Cardiac muscle cell (in vitro differentiated cells and primary cell): ENCODE measurements at regions not wholly inside any gene's neighbourhood (a gene's known extent, or its start where the extent isn't known, plus 50 kb on each side); places are given as distances from the start of the nearest gene placed in this dataset.
"Not testable (repeated sequence)": the region's sequence is repeated elsewhere in the genome, so short reads cannot be mapped to it uniquely, and the experiment has no call there.

Experiments used
- DNase-seq, 2 donors: peaks; one replicate each; pipeline versions ENCODE4 v3.0.0 to v3.0.0-alpha.2; 2010 to 2017; ENCODE audit warnings: low read depth in 1 of 2, low spot score in 1 of 2
- H3K27ac ChIP-seq: fragments of 200-600 bp; sonication (generic); 2 replicates; pipeline ENCODE4 v1.5.1; 2016
- H3K27me3 ChIP-seq: fragments of 200-600 bp; sonication (generic); 2 replicates; pipeline ENCODE4 v1.6.0; 2016; ENCODE audit warnings: control low read depth
- H3K36me3 ChIP-seq: fragments of 200-600 bp; sonication (generic); 2 replicates; pipeline ENCODE4 v1.5.1; 2016; ENCODE audit warnings: control low read depth
- H3K4me1 ChIP-seq: fragments of 200-600 bp; sonication (generic); 2 replicates; pipeline ENCODE4 v1.8.1; 2017; ENCODE audit warnings: low read depth, mild to moderate bottlenecking, mixed run types
- H3K4me3 ChIP-seq: fragments of 200-600 bp; sonication (generic); 2 replicates; pipeline ENCODE4 v1.5.1; 2016; ENCODE audit warnings: mild to moderate bottlenecking
- H3K9me3 ChIP-seq: fragments of 200-600 bp; sonication (generic); 2 replicates; pipeline ENCODE4 v1.5.1; 2017; ENCODE audit warnings: low read depth, mild to moderate bottlenecking, control low read depth
- CTCF ChIP-seq: IDR thresholded peaks from 2 replicates; pipeline ENCODE4 v1.5.1; 2012; ENCODE audit warnings: low read depth, mild to moderate bottlenecking, low read length

GRCh38 chr1:200488375-200489165 lies 78.7 kb upstream of the ZNF281 start:
- H3K36me3 ChIP-seq, result no peaks in the 10 kb centered on the region
- H3K27me3 ChIP-seq, result no peaks in the 10 kb centered on the region
- H3K27ac ChIP-seq, result no peak overlapping the region
- peak; percentile 83 for TF ChIP-seq CTCF
- H3K4me3 ChIP-seq, result no peak overlapping the region
- DNase-seq, result peak; percentile 76 to 89
- H3K9me3 ChIP-seq, result no peaks in the 10 kb centered on the region
- no peaks in the 10 kb centered on the region for H3K4me1 ChIP-seq

DNA sequence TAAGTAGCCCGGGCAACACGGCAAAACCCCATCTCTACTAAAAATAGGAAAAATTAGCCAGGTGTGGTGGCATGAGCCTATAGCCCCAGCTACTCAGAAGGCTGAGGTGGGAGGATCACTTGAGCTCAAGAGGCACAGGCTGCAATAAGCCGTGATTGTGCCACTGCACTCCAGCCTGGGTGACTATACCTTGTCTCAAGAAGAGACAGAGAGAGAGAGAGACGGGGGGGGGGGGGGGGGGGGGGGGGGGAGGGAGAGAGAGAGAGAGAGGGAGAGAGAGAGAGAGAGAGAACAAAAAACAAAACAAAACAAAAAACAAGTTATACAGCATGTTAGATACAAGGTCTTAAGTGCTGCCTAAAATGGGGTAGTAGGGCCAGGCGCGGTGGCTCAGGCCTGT lies 77.8 kb upstream of the ZNF281 start:
- DNase-seq, result peak in 1 of 2 donors; percentile 8
- no peak for TF ChIP-seq CTCF
- Histone ChIP-seq H3K4me3 (no peak overlapping the region), H3K36me3 (no peaks in the 10 kb centered on the region), H3K9me3 (no peaks in the 10 kb centered on the region), H3K27me3 (no peaks in the 10 kb centered on the region), H3K4me1 (no peaks in the 10 kb centered on the region), H3K27ac (no peak overlapping the region)

DNA sequence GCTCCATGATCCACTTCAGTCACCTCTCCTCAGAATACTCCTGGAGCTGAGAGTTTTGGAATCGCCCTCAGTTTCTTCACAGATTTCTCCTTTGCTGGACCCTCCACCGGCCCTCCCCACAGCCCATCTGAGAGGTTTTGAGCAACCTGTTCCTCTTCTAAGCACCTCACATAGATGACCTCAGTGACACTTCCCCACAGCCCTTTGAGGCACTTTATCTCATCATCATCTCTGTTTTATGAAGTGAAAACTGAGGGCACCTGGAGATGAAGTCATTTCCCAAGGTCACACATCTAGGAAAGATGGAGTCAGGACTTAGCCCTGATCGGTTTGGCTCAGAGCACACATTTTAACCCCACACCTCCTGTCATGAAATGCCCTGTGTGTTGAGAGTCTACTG lies 76.8 kb upstream of the ZNF281 start:
- DNase-seq, result no peak
- H3K9me3 ChIP-seq, result no peaks in the 10 kb centered on the region
- no peak overlapping the region for H3K4me3 ChIP-seq
- no peaks in the 10 kb centered on the region for H3K36me3 ChIP-seq
- no peaks in the 10 kb centered on the region for H3K27me3 ChIP-seq
- no peak for TF ChIP-seq CTCF
- no peaks in the 10 kb centered on the region for H3K4me1 ChIP-seq
- no peak overlapping the region for H3K27ac ChIP-seq

GRCh38 chr1:200484438-200484946 lies 74.7 kb upstream of the ZNF281 start:
- H3K36me3 ChIP-seq, DNase-seq, H3K4me3 ChIP-seq: not testable (repeated sequence)

DNA sequence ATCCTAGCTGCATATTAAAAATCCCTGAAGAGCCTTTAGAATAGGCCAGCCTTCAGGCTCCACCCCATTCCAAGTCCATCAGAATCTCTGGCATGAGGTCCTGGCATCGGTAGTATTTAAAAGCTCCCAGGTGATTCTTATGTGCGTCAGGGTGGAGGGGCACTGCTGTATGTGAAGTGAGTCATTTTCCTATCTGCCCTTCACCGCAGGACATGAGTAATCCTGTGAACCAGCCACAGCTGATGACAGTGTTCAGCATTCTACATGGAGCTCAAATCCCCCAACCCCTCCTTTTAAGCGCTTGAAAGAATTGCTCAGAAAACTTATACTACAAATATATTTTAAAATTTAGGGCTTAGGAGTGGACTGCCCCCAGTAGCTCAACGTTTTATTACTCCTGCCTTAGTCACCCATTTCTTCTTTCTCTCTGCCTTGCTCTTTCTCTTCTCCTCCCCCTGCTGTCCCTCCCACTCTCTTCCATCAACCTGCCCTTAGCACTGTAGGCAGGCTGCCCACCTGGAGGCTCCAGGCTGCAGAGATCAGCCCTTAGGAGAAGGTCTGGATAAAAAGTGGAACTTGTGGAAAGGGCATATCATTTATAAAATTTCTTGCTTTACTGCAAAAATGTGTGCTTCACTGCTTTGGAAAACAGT lies 73.8 kb upstream of the ZNF281 start:
- Histone ChIP-seq H3K9me3 (no peaks in the 10 kb centered on the region), H3K4me1 (no peaks in the 10 kb centered on the region), H3K27ac (no peak overlapping the region), H3K36me3 (no peaks in the 10 kb centered on the region), H3K4me3 (no peak overlapping the region), H3K27me3 (no peaks in the 10 kb centered on the region)
- TF ChIP-seq CTCF, result no peak
- DNase-seq, result peak; percentile 8 to 93

More at GRCh38 chr1:200484438-200484946, 74.7 kb upstream of the ZNF281 start:
- not testable (repeated sequence) for H3K27ac ChIP-seq, H3K4me1 ChIP-seq, H3K9me3 ChIP-seq, H3K27me3 ChIP-seq

GRCh38 chr1:200480964-200481363 lies 71.1 kb upstream of the ZNF281 start:
- no peak for TF ChIP-seq CTCF
- no peak overlapping the region for H3K4me3 ChIP-seq
- H3K27ac ChIP-seq, result no peak overlapping the region
- H3K27me3 ChIP-seq, result no peaks in the 10 kb centered on the region
- H3K36me3 ChIP-seq, result no peaks in the 10 kb centered on the region
- no peak for DNase-seq
- no peaks in the 10 kb centered on the region for H3K9me3 ChIP-seq
- H3K4me1 ChIP-seq, result no peaks in the 10 kb centered on the region
